ENCODE measurements at regions not wholly inside any gene's neighbourhood (a gene's known extent, or its start where the extent isn't known, plus 50 kb on each side); places are given as distances from the start of the nearest gene placed in this dataset.

GRCh38 chr20:37619496-37619895 is 74.3 kb upstream of the CTNNBL1 start:
- TF ChIP-seq, protein P1, sequence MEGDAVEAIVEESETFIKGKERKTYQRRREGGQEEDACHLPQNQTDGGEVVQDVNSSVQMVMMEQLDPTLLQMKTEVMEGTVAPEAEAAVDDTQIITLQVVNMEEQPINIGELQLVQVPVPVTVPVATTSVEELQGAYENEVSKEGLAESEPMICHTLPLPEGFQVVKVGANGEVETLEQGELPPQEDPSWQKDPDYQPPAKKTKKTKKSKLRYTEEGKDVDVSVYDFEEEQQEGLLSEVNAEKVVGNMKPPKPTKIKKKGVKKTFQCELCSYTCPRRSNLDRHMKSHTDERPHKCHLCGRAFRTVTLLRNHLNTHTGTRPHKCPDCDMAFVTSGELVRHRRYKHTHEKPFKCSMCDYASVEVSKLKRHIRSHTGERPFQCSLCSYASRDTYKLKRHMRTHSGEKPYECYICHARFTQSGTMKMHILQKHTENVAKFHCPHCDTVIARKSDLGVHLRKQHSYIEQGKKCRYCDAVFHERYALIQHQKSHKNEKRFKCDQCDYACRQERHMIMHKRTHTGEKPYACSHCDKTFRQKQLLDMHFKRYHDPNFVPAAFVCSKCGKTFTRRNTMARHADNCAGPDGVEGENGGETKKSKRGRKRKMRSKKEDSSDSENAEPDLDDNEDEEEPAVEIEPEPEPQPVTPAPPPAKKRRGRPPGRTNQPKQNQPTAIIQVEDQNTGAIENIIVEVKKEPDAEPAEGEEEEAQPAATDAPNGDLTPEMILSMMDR (IDR thresholded peaks at IDR 0.05; ENCODE audit: borderline replicate concordance, control extremely low read depth, extremely low read depth, insufficient read depth, missing control alignments), result no peak
- DNase-seq (ENCODE audit: low spot score), result no peak
- in situ Hi-C loops (cut with MboI; ENCODE audit: low sequenced_read_pairs, unreplicated experiment), result no loop called here

DNA sequence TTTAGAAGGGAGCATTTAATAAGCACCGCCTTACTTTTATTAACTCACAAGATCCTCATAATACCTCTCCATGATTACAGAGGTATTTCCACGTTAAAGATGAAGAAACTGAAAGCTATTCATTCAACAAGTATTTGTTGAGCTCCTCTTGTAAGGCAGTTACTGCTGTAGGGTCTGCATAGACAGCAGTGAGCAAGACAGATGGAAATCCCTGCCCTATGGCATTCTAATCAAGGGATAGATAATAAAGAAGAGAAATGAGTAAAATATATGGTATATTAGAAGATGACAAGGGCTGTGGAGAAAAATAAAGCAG is 77.8 kb upstream of the CTNNBL1 start:
- no peak for DNase-seq (ENCODE audit: low spot score)
- in situ Hi-C loops (cut with MboI; ENCODE audit: low sequenced_read_pairs, unreplicated experiment), result no loop called here

GRCh38 chr20:37615340-37616109 is 78.3 kb upstream of the CTNNBL1 start:
- in situ Hi-C loops (cut with MboI; ENCODE audit: low sequenced_read_pairs, unreplicated experiment), result no loop called here
- DNase-seq (ENCODE audit: low spot score), result peak; percentile 57

More for the DNA sequence above, 77.8 kb upstream of the CTNNBL1 start:
- TF ChIP-seq, protein P1 (IDR thresholded peaks at IDR 0.05; ENCODE audit: borderline replicate concordance, control extremely low read depth, extremely low read depth, insufficient read depth, missing control alignments), result no peak

DNA sequence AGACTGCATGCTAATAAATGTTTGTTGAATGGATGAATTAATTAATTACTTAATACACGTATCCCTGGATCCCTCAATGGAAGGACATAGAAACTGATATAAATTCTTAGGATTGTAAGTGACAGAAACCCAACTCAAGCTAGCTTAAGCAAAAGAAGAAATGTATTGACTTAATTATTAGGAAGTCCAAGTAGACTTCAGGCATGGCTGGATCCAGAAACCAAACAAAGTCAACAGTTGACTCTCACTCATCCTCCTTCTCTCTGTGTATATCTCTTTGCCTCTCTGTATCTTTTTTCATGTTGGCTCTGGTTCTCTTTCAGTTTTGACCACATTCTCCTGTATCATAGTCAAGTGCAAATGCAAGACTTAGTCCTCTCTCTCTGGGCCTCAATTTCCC is 82.0 kb upstream of the CTNNBL1 start:
- in situ Hi-C loops (cut with MboI; ENCODE audit: low sequenced_read_pairs, unreplicated experiment), result no loop called here
- TF ChIP-seq, protein P1 (IDR thresholded peaks at IDR 0.05; ENCODE audit: borderline replicate concordance, control extremely low read depth, extremely low read depth, insufficient read depth, missing control alignments), result no peak

More at GRCh38 chr20:37615340-37616109, 78.3 kb upstream of the CTNNBL1 start:
- TF ChIP-seq, protein P1 (IDR thresholded peaks at IDR 0.05; ENCODE audit: borderline replicate concordance, control extremely low read depth, extremely low read depth, insufficient read depth, missing control alignments), result peak; percentile 46

DNA sequence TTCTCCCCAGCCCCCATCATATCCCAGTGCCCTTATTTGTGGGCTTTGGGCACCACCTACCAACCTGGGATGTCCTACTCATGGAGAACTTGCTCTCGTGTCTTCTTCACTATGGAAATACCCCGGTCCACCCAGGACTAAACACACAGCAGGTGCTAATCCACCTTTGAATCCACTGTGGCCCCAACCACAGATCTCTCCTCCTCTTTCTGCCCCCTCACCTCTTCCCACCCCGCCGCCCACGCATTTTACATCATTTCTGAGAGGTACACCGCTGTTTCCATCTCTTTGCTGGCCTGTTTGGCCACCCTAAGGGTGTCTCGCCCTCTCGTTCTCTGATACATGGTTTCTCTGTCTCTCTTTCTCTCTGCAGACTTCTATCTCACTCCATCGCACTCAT is 82.5 kb upstream of the CTNNBL1 start:
- DNase-seq (ENCODE audit: low spot score), result no peak
- in situ Hi-C loops (cut with MboI; ENCODE audit: low sequenced_read_pairs, unreplicated experiment), result no loop called here
- TF ChIP-seq, protein P1 (IDR thresholded peaks at IDR 0.05; ENCODE audit: borderline replicate concordance, control extremely low read depth, extremely low read depth, insufficient read depth, missing control alignments), result no peak

More for the DNA sequence above, 82.0 kb upstream of the CTNNBL1 start:
- no peak for DNase-seq (ENCODE audit: low spot score)

DNA sequence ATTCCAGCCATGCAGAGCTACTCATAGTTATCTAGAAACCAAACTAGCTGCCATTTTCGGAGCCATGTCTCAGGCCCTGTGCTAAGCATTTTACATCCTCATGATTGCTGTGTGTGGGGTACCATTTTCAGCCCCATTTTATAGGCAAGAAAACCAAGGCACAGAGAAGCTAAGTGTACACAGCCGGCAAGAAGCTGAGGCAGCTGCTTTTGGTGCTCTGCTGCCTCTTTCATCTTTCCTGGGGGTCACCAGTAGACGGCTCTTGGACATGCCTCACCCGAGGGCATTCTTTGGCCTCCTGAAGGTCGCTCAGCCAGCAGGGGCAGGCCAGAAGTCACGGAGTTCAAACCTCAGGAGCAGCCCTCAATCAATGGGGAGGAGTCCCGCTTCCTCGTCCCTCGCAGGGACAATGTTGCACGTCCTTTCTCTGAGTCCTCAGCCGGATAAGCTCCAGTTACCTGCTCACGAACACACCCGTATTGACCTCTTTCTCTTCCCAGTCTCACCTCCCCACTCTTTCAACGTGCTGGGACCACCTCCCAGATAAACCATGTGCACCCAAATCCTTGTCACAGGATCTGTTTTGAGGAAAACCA is 82.6 kb upstream of the BLCAP start:
- in situ Hi-C loops (cut with MboI; ENCODE audit: low sequenced_read_pairs, unreplicated experiment), result no loop called here
- TF ChIP-seq, protein P1 (IDR thresholded peaks at IDR 0.05; ENCODE audit: borderline replicate concordance, control extremely low read depth, extremely low read depth, insufficient read depth, missing control alignments), result no peak
- DNase-seq (ENCODE audit: low spot score), result no peak

Measured in GM13976 (cell line).